NB4 (cell line): ENCODE measurements at regions not wholly inside any gene's neighbourhood (a gene's known extent, or its start where the extent isn't known, plus 50 kb on each side); places are given as distances from the start of the nearest gene placed in this dataset.

Experiments used
- DNase-seq: peaks from one replicate; pipeline ENCODE4 v3.0.0; 2010; ENCODE audit warnings: low read depth
- H3K4me3 ChIP-seq: one replicate; pipeline ENCODE4 v1.5.1; 2011; ENCODE audit warnings: mild to moderate bottlenecking, low read depth, low read length, moderate library complexity
- MAX ChIP-seq: IDR thresholded peaks from 2 replicates; pipeline ENCODE4 v1.6.1; 2011; ENCODE audit warnings: low read depth, low read length
- MYC ChIP-seq: IDR thresholded peaks from 2 replicates; pipeline ENCODE4 v1.6.1; 2011; ENCODE audit warnings: low read depth, low read length
- POLR2A ChIP-seq: IDR thresholded peaks from 2 replicates; pipeline ENCODE4 v1.6.1; 2011; ENCODE audit warnings: mild to moderate bottlenecking; ENCODE audit not compliant: insufficient read length; ENCODE audit errors: extremely low read depth
- TF ChIP-seq, protein P1 (sequence below): IDR thresholded peaks from one replicate; pipeline ENCODE4 v1.5.1; 2012; ENCODE audit warnings: low read depth, low read length

- H3K4me3 ChIP-seq, result no peak overlapping the region
- DNase-seq, result no peak
- TF ChIP-seq MAX, result no peak
- TF ChIP-seq, protein P1, sequence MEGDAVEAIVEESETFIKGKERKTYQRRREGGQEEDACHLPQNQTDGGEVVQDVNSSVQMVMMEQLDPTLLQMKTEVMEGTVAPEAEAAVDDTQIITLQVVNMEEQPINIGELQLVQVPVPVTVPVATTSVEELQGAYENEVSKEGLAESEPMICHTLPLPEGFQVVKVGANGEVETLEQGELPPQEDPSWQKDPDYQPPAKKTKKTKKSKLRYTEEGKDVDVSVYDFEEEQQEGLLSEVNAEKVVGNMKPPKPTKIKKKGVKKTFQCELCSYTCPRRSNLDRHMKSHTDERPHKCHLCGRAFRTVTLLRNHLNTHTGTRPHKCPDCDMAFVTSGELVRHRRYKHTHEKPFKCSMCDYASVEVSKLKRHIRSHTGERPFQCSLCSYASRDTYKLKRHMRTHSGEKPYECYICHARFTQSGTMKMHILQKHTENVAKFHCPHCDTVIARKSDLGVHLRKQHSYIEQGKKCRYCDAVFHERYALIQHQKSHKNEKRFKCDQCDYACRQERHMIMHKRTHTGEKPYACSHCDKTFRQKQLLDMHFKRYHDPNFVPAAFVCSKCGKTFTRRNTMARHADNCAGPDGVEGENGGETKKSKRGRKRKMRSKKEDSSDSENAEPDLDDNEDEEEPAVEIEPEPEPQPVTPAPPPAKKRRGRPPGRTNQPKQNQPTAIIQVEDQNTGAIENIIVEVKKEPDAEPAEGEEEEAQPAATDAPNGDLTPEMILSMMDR, result no peak
Measured at GRCh38 chr11:127440616-127441015, 440.0 kb upstream of the KIRREL3 start.

GRCh38 chr11:127425281-127425680, 424.7 kb upstream of the KIRREL3 start:
- TF ChIP-seq MAX (no peak), MYC (no peak), POLR2A (no peak)
- TF ChIP-seq, protein P1, result no peak

GRCh38 chr11:127424661-127425060, 424.1 kb upstream of the KIRREL3 start:
- TF ChIP-seq MYC (no peak), MAX (no peak), POLR2A (no peak)
- no peak overlapping the region for H3K4me3 ChIP-seq
- DNase-seq, result no peak

More at GRCh38 chr11:127425281-127425680, 424.7 kb upstream of the KIRREL3 start:
- DNase-seq, result no peak
- H3K4me3 ChIP-seq, result no peak overlapping the region

DNA sequence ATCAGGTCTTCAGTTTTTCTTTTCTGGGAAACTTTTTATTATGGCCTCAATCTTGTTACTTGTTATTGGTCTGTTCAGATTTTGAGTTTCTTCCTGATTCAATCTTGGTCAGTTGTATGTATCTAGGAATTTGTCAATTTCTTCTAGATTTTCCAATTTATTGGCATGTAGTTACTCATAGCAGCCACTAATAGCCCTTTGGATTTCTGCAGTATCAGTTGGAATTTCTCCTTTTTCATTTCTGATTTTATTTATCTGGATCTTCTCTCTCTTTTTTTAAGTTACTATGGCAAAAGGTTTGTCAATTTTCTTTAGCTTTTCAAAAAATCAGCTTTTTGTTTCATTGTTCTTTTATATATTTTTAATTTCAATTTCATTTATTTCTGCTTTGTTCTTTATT, 419.6 kb upstream of the KIRREL3 start:
- no peak overlapping the region for H3K4me3 ChIP-seq
- TF ChIP-seq POLR2A, result no peak
- TF ChIP-seq MAX, result no peak
- TF ChIP-seq, protein P1, result no peak
- TF ChIP-seq MYC, result no peak
- DNase-seq, result no peak

GRCh38 chr11:127412722-127413380, 412.3 kb upstream of the KIRREL3 start:
- H3K4me3 ChIP-seq, result no peak overlapping the region
- no peak for DNase-seq
- TF ChIP-seq, protein P1, result no peak
- TF ChIP-seq POLR2A, result no peak
- no peak for TF ChIP-seq MAX
- no peak for TF ChIP-seq MYC

GRCh38 chr11:127412234-127412633, 411.7 kb upstream of the KIRREL3 start:
- DNase-seq, result no peak
- H3K4me3 ChIP-seq, result no peak overlapping the region
- TF ChIP-seq, protein P1, result no peak
- TF ChIP-seq MYC, result no peak
- no peak for TF ChIP-seq MAX
- no peak for TF ChIP-seq POLR2A
